WERI-Rb-1 (cell line): ENCODE measurements at regions not wholly inside any gene's neighbourhood (a gene's known extent, or its start where the extent isn't known, plus 50 kb on each side); places are given as distances from the start of the nearest gene placed in this dataset.

Source experiments
- DNase-seq: peaks from one replicate; pipeline ENCODE4 v3.0.0-alpha.2; 2020
- H3K27ac ChIP-seq: fragments of 250-450 bp; sonication (Bioruptor Pico); 2 replicates; pipeline ENCODE4 v1.5.1; 2020; ENCODE audit warnings: mild to moderate bottlenecking, moderate library complexity
- H3K27me3 ChIP-seq: fragments of 250-450 bp; sonication (Bioruptor Pico); 2 replicates; pipeline ENCODE4 v1.5.1; 2021; ENCODE audit warnings: mild to moderate bottlenecking, low read depth, moderate library complexity; ENCODE audit not compliant: insufficient read depth, severe bottlenecking
- H3K36me3 ChIP-seq: fragments of 250-450 bp; sonication (Bioruptor Pico); 2 replicates; pipeline ENCODE4 v1.5.1; 2020; ENCODE audit warnings: mild to moderate bottlenecking, moderate library complexity
- H3K4me3 ChIP-seq: 2 replicates; pipeline ENCODE4 v1.5.1; 2011; ENCODE audit warnings: low read depth, mild to moderate bottlenecking, control low read depth, low read length
- H3K9me3 ChIP-seq: fragments of 250-450 bp; sonication (Bioruptor Pico); 2 replicates; pipeline ENCODE4 v1.5.1; 2021; ENCODE audit warnings: mild to moderate bottlenecking, moderate library complexity; ENCODE audit not compliant: severe bottlenecking
- TF ChIP-seq, protein P1 (sequence below): IDR thresholded peaks from 2 replicates; pipeline ENCODE4 v1.5.1; 2011; ENCODE audit warnings: low read depth, mild to moderate bottlenecking, control low read depth, inconsistent platforms, low read length

DNA sequence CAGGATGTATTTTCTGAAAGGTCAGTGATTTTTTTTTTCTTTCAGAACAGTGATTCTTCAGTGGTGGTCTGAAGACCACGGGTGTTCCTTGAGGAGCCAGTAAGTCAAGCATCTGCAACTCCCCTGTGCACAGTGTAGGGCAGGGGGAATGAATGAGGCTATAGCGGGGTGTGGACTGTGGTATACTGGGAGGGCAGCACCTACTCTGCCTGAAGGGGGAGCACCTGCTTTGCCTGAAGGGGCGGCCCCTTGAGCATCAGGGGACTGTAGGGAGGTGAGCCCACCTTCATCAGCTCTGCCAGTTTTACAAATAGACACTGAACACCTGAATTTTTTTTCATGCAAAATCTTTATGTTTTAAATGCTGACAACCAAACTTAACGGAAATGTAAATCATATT, 77.5 kb upstream of the RIPOR2 start:
- no peaks in the 10 kb centered on the region for H3K27me3 ChIP-seq
- no peak for DNase-seq
- no peak overlapping the region for H3K4me3 ChIP-seq
- TF ChIP-seq, protein P1, sequence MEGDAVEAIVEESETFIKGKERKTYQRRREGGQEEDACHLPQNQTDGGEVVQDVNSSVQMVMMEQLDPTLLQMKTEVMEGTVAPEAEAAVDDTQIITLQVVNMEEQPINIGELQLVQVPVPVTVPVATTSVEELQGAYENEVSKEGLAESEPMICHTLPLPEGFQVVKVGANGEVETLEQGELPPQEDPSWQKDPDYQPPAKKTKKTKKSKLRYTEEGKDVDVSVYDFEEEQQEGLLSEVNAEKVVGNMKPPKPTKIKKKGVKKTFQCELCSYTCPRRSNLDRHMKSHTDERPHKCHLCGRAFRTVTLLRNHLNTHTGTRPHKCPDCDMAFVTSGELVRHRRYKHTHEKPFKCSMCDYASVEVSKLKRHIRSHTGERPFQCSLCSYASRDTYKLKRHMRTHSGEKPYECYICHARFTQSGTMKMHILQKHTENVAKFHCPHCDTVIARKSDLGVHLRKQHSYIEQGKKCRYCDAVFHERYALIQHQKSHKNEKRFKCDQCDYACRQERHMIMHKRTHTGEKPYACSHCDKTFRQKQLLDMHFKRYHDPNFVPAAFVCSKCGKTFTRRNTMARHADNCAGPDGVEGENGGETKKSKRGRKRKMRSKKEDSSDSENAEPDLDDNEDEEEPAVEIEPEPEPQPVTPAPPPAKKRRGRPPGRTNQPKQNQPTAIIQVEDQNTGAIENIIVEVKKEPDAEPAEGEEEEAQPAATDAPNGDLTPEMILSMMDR, result peak; percentile 49; the same call in 1 of the 2 replicates
- no peaks in the 10 kb centered on the region for H3K9me3 ChIP-seq
- H3K36me3 ChIP-seq, result no peaks in the 10 kb centered on the region
- no peak overlapping the region for H3K27ac ChIP-seq

GRCh38 chr6:25014369-25014768, 78.6 kb upstream of the RIPOR2 start:
- Histone ChIP-seq H3K27me3 (no peaks in the 10 kb centered on the region), H3K4me3 (no peak overlapping the region), H3K27ac (no peak overlapping the region), H3K9me3 (no peaks in the 10 kb centered on the region), H3K36me3 (no peaks in the 10 kb centered on the region)
- DNase-seq, result no peak
- TF ChIP-seq, protein P1, result no peak

DNA sequence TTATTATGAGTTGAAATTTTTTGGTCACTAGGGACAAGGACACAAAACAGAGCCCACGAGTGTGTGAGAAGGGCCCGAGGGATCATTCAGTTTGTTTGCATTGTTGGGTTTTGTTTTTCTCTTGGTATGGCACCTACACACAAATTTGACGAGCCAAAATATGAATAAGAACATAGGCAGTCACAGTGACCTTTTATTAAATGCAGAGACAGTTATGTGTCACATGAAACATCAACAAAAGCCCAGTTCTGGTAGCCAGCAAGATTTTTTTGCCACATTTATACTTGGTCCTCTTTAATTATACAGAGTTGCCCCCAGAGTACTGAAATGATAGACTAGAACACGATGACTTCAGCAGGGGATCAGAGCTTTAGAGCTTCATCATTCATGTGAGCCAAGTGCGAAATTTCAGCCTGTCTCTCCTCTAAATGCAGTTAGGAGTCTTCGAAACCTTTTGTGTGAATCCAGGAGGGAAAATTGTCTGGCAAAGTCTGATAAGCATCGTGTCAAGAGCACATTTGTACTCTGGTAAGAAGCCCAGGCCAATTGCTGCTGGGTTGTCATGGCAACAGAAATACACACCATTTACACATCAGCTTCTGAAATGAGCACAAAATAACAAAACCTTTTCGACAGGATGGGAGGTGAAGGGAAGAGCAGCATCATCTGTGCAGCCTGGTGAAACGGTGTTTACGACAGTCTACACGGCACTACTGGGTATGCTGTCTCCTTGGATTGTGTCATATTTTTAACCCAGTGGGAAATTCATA, 79.2 kb upstream of the RIPOR2 start:
- no peaks in the 10 kb centered on the region for H3K36me3 ChIP-seq
- H3K9me3 ChIP-seq, result no peaks in the 10 kb centered on the region
- TF ChIP-seq, protein P1, result no peak
- H3K27ac ChIP-seq, result no peak overlapping the region
- H3K4me3 ChIP-seq, result no peak overlapping the region
- no peak for DNase-seq
- no peaks in the 10 kb centered on the region for H3K27me3 ChIP-seq

GRCh38 chr6:25016014-25016720, 80.4 kb upstream of the RIPOR2 start:
- no peaks in the 10 kb centered on the region for H3K36me3 ChIP-seq
- DNase-seq, result no peak
- no peak overlapping the region for H3K4me3 ChIP-seq
- H3K27me3 ChIP-seq, result no peaks in the 10 kb centered on the region
- no peak overlapping the region for H3K27ac ChIP-seq
- no peaks in the 10 kb centered on the region for H3K9me3 ChIP-seq
- TF ChIP-seq, protein P1, result no peak

GRCh38 chr6:25017486-25017885, 81.7 kb upstream of the RIPOR2 start:
- H3K9me3 ChIP-seq, result no peaks in the 10 kb centered on the region
- no peaks in the 10 kb centered on the region for H3K36me3 ChIP-seq
- TF ChIP-seq, protein P1, result no peak
- H3K27me3 ChIP-seq, result no peaks in the 10 kb centered on the region
- DNase-seq, result no peak
- H3K27ac ChIP-seq, result no peak overlapping the region
- H3K4me3 ChIP-seq, result no peak overlapping the region
